RPMI8226 (cell line): ENCODE measurements at regions not wholly inside any gene's neighbourhood (a gene's known extent, or its start where the extent isn't known, plus 50 kb on each side); places are given as distances from the start of the nearest gene placed in this dataset.
"Not testable (repeated sequence)": the region's sequence is repeated elsewhere in the genome, so short reads cannot be mapped to it uniquely, and the experiment has no call there.

ENCODE experiments used
- DNase-seq: peaks from one replicate; pipeline ENCODE4 v3.0.0-alpha.2; 2015

DNA sequence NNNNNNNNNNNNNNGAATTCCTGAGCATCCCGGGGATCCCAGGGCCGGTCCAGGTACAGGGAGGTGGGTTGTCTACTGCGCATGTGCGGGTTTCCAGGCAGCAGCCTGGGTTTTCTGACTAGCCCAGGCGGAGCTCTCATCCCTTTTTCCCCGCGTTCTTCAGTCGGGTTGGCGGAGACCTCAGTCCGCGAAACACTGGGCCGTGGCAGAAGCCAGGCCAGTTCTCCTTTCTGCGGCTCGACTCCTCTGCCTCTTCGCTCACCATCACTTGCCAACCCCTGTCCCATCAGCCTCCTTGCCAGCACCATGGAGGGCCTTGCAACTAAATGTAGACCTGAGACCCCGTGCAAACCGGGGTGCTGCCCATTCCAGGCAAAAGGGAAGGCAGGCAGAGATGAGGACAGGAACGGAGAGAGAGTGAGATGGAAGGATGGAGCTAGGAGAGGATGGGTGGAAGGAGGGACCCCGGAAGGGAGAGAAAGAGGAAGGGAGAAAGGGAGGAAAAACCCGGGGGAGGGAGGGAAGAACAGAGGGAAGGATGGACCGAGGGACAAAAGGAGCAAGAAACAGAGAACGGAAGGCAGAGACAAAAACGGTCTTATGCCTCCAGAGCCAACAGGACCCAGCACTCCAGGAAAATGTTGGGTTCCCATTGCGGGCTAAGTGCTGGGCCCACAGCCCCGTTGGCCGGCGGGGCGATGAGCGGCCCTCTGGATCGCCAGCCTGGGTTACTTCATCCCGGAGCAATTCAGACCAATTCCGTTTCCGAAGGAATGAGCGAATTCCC lies 445.4 kb upstream of the DEFB115 start:
- peak; percentile 43 for DNase-seq

DNA sequence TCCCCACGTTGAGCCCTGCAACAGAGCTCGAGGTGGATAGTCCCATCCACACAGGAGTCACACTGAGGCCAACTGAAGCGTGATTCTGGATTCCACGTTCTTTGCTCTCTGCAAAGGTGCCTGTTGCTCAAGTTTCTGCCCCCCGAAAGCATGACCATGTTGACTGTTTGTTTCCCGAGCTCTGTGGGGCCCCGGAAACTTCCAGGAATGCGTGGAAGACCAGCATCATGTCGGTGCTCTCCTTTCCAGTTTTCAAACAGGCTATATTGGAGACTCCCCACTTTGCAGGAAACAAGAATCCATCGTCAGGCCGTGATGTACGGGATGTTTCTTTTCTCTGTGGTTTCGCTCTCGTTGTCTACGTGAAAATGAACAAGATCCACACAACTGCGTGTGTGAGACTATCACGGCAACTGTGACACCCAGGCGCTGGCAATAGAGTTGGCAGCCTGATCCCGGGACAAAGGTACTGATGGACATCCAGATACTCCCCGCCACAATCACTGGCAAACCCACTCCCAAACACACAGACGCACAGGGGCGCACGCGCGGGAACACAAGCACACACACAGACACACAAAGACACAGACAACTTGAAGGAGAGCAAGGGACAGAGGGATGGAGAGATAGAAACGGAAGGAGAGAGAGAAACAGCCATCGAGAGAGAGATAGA lies 444.6 kb upstream of the DEFB115 start:
- DNase-seq: no peak

DNA sequence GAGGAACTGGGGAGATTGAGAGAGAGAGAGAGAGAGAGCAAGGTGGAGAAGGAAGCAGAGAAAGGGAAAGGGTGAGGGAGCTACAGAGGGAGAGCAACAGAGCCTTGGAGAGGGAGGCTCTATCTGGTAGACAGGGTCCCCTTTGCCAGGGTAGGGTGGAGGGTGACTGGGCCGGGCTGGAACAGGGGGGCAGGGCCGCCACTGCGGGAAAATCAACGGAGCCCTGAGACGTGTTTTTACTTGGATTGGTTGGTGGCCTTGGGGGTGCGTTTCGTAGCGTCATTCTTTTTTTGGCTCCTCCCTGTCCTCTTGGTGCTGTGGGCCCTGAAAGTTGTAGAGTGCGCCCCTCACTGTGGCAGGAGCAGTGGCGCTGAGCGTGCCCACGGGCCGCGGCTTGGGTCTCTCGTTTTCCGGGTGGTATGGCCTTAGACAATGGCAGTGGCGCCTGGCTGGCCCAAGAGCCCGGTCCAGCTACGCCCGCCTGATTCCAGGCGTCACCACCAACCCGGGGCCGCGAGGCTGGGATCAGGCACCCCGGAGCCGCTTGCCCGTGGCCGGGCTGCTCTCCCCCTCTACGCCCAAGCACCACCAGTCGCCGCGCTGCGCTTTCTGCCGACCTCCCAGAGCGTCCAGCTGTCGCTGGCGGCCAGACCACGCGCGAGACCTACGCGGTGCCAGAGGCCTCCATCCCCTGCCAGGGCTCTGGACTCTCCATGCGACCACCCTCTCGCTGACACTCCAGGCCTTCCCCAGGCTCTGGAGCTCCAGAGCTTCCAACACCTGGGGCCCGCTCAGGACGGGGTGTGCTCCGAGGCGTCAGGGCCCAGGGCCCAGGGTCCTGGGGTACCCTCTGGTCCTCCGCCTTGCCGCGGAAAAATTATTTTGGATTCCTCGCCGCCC lies 443.8 kb upstream of the DEFB115 start:
- DNase-seq: not testable (repeated sequence)

DNA sequence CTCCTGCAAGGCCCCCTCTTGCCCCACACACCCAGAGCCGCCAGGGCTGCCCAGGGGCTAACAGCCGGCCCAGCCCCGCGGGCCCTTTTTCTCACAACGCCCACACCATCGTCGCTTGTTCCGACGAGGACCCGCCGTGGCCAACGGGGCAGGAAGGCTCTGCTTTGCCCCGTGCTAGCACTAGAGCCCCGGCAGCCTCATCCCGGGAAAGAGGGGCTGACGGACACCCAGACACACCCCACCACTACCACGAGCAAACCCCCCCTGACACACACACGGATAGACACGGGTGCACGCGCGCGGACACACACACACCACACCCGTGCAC lies 443.2 kb upstream of the DEFB115 start:
- DNase-seq: not testable (repeated sequence)

DNA sequence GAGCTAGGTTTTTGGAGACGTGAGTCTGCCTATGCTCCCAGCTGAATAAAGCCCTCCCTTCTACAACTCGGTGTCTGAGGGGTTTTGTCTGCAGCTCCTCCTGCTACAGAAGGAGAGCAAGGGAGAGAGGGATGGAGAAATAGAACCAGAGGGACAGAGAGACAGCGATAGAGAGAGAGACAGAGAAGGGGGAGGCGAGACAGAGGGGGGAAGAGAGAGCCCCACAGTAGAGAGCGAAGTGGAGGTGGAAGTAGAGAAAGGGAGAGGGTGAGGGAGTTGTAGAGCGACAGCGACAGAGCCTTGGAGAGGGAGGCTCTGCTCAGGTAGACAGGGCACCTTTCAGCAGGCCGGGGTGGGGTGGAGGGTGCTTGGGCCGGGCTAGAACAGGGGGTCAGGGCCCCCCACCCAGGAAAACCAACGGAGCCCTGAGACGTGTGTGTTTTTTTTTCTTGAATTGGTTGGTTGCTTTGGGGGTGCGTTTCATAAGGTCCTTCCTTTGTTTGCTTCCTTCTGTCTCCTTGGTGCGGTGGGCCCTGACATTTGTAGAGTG lies 442.4 kb upstream of the DEFB115 start:
- DNase-seq: peak; percentile 6

DNA sequence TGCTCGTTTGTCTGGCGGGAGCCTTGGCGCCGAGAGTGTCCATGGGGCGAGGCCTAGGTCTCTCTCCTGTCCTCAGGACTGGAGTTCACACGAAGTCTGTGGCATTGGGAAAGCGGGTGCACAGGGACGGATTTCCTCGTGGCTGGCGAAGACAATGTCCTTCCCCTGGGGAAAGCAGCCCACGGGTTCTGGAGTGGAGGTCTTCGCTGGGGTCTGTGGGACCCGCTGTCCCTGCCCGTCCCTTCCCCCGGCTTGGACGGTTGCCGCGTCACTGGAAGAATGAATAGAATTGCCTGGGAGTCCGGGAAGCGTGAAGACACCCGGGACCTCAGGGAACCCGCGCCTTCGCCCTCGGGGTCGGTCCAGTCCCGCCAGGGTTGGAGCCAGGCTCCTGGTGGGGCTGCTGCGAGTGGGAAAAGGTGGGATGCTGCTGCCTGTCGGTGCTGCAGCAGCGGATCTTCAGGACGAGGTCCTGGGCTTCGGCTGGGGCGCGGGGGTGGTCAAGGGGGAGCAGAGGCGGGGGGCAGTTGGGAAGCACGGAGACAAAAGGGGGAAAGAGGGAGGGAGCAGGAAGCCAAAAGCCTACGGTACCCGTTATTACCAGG lies 441.8 kb upstream of the DEFB115 start:
- peak; percentile 8 for DNase-seq

DNA sequence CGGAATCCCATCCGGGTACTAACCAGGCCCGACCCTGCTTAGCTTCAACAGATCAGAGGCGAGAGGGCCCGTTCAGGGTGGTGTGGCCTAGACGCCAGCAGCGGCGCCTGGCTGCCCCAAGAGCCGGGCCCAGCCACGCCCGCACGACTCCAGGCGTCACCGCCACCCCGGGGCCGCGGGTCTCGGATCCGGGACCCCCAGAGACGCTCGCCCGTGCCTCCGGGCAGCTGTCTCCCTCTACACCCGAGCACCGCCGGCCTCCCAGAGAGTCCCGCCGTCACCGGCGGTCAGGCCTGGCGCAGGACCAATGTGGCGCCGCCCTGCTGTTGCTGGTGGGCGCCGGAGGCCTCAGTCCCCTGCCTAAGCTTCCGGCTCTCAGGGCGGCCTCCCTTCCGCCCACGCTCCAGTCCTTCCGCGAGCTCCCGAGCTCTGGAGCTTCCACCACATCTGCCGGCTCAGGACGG lies 441.2 kb upstream of the DEFB115 start:
- DNase-seq: peak; percentile 53

DNA sequence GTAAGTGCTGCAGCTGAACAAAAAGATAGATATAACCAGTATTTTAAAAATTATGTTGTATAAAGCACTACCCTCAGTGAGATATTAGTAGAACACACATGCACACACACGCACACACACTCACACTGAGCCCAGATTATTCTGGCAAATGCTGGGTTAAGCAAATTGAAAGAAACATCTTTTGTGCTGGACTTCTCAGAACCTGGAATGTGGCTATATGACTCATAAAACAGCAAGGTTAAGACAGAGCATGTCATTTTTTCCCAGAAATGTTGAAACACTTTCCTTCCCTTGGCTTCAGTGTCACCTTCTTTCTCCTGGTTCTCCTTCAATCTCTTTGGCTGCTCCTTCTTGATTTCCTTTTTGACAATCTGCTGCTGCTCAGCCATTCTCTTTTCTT lies 435.8 kb upstream of the DEFB115 start:
- not testable (repeated sequence) for DNase-seq

DNA sequence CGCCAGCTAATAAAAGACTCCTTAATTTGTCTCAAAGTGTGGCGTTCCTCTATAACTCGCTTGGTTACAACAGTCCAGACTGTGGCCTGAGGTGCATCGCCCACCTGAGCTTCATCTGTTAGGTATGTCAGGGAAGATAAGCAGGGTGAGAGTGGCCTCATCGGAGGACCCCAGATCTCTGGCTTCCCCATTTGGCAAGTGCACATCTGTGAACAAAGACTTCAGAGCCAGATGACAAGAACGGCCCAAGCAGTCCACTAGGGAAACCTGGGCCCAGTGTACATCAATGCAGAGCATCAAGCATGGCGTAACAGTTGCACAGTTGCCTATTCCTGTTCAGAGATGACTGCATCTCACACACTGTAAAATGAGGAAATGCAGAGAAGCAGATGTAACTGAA lies 432.8 kb upstream of the DEFB115 start:
- not testable (repeated sequence) for DNase-seq

DNA sequence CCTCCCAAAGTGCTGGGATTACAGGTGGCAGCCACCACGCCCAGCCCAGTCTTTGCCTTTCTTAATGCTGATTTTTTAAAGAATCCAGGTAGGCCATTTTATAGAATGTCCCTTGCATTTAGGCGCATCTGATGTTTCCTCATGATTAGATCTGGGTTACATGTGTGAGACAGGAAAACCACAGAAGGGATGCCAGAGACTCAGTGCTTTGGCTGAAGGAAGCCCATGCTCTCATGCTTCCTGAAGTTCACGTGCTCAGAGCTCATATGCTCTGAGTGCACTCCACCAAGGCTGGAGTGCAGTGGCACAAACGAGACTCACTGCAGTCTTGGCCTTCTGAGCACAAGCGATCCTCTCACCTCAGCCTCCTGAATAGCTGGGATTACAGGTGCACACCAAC lies 411.5 kb upstream of the DEFB115 start:
- not testable (repeated sequence) for DNase-seq

DNA sequence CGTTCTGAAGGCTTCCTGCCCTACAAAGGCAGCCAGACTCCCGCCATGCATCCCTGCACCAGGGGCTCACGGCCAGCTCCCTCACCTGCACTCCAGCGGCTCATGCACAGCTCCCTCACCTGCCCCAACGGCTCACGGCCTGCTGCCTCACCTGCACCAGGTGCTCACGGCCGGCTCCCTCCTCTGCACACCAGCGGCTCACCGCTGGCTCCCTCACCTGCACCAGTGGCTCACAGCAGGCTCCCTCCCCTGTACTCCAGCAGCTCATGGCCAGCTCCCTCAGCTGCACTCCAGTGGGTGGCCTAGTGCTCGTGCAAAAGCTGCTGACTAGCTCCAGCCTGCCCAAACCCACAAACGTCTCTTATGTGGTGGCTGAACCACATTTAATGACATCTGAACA lies 389.2 kb upstream of the DEFB115 start:
- DNase-seq: not testable (repeated sequence)

DNA sequence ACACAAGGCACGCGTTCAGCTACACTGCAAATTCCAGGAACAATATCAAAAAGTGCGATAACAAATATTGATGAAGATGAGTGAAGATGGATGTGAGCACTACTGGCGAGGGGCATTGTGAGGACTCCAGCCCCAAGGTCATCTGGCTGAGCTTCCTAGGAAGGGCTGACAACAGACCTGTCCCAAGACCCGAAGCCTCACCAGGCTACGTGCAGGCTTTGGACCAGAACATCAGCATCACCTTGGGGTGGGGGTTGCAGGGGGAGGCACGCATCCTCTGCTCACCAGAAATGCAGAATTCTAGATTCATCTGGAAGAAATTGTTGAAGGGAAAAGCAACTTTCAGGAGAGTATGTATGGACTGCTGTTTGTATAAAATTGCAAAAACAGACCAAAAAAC lies 386.3 kb upstream of the DEFB115 start:
- DNase-seq: not testable (repeated sequence)

DNA sequence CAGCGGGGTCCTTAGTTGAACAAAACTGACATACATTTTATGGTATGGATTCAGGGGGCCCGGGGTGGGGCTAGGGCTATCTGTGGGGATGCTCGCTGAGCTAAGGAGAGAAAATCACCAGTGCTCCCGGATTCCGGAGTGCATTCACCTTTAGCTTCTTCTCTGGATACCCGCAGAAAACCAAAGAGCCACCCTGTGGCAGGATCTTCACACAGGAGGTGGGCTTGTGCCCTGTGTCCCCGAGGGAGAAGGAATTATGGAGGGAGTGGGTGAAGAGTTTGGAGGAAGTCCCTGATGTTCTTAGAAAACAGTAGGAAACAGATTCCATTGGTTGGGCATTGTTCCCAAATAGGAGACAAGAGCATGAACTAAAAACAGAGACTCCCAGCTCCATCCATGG lies 385.2 kb upstream of the DEFB115 start:
- not testable (repeated sequence) for DNase-seq

DNA sequence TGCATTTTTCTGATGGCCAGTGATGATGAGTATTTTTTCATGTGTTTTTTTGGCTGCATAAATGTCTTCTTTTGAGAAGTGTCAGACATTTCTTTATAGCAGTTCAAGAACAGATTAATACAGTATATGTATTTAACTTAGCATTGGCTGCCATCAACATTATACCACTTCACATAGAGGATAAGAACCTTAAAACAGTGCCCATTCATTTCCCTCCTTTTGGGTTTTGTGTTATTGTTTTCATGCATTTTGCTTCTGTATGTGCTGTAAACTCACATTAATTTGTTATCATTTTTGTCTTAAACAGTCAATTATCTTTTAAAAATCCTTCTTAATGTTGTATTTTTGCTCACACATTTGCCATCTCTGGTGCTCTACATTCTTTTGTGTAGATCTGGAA lies 381.6 kb upstream of the DEFB115 start:
- not testable (repeated sequence) for DNase-seq

DNA sequence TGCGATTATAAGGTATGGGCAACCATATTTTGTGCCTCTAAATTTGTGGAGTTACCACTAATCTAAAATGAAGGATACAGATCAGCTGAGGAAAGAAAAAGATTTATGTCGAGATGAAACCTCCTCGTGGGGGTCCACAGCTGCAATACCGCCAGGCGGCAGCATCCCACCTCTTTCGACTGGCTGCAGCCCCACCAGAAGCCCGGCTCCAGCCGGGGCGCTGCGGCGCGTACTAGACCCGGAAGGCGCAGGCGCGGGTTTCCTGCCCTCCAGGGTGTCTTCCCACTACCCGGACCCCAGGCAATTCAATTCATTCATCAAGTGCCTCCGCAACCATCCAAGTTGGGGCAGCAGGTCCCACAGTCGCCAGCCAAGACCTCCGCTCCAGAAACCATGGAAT lies 366.1 kb upstream of the DEFB115 start:
- DNase-seq: not testable (repeated sequence)

DNA sequence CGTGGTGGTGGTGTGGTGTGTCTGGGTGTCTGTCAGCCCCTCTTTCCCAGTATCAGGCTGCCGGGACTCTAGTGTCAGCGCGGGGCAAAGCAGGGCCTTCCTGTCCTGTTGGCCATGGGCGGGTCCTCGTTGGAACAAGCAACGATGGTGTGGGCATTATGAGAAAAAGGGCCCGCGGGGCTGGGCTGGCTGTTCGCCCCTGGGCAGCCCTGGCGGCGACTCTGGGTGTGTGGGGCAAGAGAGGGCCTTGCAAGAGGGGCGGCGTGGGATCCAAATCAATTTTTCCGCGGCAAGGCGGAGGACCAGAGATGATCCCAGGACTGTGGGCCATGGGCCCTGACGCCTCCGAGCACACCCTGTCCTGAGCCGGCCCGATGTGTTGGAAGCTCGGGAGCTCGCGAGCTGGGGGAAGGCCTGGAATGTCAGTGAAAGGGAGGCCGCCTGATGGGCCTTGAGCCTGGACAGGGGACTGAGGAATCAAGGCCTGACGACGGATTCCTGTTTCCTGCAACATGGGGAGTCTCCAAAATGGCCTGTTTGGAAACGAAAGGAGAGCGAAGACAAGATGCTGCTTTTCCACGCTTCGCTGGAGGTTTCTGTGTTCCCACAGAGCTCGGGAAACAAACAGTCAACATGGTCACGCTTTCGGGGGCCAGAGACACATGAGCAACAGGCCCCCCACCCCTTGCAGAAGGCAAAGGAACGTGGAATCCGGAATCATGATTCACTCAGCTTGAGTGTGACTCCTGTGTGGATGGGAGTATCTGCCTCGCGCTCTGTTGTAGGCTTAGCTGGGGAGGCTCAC lies 364.7 kb upstream of the DEFB115 start:
- DNase-seq: no peak

DNA sequence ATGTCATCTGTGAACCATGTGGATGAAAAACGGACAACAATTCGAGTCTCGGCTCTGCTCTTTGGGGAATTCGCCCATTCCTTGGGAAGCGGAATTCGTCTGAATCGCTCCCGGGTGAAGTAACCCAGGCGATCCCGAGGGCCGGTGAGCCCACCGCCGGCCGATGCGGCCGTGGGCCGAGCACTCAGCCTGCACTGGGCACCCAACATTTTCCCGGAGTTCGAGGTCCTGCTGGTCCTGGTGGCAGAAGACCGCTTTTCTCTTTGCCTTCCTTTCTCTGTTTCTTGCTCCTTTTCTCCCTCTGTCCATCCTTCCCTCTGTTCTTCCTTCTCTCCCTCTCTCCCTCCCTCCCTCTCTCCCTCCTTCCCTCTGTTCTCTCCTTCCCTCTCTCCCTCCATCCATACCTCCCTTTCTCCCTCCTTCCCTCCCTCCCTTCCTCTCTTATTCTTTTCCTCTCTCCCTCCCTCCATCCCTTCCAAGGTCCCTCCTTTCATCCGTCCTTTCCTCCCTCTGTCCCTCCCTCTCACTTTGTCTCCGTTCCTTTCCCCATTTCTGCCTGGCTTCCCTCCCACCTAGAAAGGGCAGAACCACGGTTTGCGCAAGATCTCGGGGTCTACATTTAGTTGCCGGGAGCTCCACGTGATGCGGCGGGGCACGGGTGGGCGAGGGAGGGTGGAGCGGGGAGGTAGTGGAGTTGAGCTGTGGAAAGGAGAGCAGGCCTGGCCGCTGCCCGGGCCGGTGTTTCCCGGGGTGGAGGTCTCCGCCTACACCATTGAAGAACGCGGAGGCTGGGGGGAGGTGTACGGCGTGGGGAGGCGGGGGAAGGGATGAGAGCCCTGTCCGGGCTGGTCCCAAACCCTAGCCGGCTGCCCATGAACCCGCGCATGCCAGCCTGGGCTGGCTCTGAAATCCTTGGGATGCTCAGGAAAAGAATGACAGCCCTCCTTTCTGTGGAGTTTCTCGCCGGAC lies 363.8 kb upstream of the DEFB115 start:
- not testable (repeated sequence) for DNase-seq

DNA sequence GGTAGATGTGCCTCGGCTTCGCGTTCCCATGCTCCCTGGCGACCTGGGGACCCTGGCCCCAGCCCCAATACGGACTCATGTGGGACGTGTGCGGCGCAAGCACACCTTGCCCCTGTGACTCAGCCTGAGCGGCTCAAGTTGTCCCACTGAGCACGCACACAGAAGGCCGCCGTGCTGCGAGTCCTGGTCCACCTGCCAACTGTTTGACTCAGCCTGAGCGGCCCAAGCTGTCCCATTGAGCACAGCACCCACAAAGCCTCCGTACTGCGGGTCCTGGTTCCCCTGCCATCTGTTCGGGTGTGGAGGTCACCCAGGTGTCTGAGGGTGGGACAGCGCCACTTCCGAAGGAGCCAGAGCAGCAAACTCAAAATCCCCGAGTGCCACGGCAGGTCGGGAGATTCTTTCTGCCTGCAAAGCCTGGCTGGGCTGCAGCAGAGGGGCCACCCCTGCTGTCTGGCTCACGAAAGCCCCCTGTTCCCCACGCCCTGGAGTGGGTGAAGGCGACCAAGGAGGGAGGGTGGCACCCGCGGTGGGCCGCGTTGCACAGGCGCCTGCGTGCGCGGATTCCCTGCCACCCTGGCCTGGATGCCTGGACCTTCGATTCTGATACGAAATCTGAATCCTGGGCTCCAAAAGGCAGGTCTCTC lies 362.6 kb upstream of the DEFB115 start:
- not testable (repeated sequence) for DNase-seq

DNA sequence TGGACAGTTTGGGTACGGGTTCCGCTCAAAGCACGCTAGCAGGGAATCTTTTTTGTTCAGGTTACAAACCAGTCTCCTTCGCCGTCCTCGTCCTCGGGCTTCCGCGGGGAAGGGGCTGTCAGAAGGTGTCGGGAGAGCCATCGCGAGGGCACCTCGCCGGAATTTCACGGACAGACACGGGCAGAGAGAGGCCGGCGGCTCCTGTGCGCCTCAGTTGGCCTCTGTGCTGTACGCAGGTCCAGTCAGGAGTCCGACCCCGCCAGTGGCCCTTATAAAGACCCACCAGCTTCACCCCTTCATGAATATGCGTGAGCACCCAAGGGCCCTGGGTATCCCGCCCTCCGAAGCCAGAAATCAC lies 362.1 kb upstream of the DEFB115 start:
- not testable (repeated sequence) for DNase-seq
